Ecto neural progenitor cell (in vitro differentiated cells): ENCODE measurements at regions not wholly inside any gene's neighbourhood (a gene's known extent, or its start where the extent isn't known, plus 50 kb on each side); places are given as distances from the start of the nearest gene placed in this dataset.

ENCODE experiments used
- DNase-seq: peaks from one replicate; pipeline ENCODE4 v3.0.0-alpha.2; 2018; ENCODE audit warnings: low spot score

DNA sequence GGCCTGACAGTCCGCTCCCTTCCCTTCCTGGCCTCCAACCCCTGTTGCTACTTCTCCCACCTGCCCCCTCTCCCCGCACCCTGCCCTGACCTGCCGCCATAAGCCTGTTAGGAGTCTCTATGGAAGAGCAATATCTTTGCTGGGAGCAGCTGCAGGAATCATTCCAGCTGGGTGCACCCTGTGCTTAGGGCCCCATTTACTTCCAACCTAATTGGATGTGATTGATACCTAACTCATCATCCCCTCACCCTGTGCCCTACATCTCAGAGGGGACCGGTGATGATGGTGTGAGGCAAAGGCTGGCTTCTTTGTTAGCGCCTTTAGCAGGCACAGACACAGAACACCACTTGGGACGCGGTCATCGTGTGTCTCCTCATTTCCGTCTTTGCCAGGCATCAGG is 80.0 kb upstream of the FAM180A start:
- no peak for DNase-seq

DNA sequence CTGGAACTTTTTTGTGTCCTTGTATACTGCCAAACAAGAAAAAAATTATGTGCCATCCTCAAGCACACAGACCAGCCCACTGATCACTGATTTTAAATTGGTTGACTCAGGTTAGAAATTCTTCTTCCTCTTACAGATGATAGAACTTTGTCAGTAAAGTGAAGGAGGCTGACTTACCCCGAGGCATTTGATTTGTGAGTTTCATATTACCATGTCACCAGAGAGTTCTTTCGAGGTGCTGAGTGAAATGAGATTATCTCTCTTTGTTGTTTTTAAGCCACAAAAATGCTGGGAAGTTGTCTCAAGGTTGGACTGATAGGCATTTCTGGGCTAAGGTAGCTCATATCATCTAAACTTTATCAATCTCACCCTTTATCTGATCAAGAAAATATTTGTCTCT is 78.8 kb upstream of the FAM180A start:
- no peak for DNase-seq

DNA sequence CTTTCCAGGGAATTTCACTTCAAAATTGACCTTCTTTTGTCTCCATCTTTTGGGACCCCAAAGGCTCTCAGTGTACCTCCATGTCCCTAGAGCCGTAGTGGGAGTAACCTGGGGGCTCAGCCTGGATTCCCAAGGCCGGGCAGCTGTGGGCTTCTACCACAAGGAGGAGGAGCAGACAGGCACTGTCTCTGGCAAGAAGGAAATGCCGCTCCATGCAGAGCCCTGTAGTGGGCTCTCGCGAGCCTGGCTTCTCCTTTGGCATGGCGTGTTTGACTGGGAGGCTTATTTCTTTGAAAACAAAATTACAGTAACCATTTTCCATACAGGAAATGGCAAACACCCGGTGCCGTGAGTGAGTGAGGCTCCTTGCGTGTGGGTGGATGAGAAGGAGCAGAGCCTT is 76.8 kb upstream of the FAM180A start:
- no peak for DNase-seq

DNA sequence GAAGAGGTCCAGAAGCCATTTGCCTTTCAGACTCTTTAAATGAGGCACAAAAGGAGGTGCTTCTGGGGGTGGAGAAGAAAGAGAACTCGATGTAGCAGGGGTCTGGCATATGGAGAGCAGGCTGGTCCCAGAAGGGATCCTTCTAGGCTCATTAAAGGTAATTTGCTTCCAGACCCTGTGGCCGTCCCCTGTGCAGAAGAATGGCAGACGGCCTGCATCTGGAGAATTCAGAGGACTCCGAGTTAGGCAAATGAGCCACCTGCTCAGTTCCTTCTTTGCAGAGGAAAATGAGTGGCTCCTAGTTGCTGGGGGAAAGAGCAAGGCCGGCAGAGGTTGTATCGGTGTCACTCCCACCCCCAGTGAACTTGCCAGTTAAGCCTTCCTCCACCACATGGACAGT is 73.8 kb upstream of the FAM180A start:
- DNase-seq: no peak

DNA sequence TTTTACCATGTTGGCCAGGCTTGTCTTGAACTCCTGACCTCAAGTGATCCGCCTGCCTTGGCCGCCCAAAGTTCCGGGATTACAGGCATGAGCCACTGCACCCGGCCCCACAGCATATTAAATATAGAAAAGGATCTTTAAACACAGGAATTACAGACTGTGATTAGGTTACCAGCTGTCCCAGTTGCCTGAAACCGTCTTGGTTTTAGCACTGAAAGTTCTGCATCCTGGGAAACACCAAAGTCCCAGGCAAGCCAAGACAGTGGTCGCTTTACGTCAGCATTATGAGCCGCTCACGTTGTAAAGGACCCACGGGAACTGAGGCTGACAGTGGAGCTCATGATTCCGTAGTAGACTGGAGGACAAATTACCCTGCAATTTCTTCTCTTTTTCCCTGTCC is 69.0 kb upstream of the FAM180A start:
- DNase-seq: no peak

DNA sequence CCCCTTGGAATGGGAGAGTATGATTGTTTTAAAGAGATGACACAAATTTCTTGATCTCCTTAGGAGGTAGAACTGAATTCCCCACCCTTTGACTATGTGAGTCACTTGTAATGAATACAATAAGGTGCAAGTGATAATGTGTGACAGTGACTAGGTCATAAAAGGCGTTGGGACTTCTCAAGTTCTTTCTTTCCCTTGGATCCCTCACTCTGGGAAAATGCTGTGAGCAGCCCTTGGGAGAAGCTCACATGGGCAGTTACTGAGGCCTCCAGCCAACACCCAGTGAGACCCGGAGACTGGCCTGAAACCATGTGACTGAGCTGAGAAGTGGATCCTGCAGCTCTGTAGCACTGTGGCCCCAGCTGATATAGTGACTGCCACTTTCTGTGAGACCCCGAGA is 66.4 kb upstream of the FAM180A start:
- no peak for DNase-seq

DNA sequence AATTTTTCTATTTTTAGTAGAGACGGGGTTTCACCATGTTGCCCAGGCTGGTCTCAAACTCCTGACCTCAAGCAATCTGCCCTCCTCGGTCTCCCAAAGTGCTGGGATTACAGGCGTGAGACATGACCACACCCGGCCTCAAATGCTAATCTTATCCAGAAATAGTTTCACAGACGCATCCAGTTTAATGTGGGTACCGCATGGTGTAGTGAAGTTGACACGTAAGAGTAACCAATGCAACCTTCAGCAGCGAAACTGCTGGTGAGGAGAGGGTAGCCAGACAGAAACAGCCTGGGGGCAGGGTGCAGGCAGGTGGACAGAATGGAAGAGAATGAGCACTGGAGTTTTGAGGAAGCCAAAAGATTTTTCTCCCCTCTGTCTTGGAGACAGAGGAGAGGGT is 63.5 kb upstream of the FAM180A start:
- DNase-seq: no peak

DNA sequence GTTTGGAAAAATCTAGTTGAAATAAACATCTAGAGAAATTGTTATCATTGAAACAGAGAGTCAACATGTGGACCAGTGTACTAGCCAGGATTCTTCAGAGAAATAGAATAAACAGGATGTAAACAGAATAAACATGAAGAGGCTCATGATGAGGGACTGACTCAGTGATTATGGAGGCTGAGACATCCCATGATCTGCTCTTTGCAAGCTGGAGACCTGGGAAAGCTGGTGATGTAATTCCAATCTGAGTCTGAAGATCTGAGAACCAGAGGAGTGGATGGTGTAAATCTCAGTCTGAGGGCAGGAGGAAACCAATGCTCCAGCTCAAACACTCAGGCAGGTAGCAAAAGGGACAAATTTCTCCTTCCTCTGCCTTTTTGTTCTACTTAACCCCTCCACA is 62.9 kb upstream of the FAM180A start:
- DNase-seq: no peak

DNA sequence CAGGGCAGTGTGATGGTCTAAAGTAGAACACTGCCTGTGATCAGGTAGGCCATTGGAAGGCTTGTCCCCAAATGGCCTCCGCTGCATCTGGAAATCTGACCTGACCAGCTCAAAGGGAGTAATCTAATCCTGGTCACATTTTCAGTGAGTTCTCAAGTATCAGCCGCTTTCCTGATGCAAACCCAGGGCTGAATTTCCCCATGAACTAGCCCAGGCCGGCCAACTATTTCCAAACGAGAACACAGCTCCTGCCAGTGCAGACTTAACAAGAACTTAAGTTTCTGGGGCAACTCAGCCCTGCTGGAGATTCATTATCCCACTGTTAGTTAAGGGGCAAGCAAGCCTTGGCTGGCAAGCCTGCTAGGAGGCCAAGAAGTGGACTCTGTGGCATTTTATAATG is 59.6 kb upstream of the FAM180A start:
- DNase-seq: no peak

DNA sequence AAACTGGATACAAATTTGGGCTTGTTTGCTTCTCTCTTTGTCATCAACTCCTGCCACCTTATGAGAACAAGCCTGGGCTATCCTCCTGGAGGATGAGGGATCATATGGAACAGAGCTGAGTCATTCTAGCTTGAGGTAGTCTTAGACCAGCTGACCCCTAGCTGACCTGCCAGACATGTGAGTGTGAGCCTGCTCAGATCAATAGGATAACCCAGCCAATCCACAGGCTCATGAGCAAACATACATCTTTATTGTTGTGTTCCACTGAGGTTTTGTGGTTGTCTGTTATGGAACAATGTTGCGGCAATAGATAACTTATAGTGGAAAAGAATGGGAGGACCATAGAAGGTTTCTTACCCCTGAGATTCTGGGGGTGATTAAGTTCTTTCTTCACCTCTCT is 54.5 kb upstream of the FAM180A start:
- no peak for DNase-seq

DNA sequence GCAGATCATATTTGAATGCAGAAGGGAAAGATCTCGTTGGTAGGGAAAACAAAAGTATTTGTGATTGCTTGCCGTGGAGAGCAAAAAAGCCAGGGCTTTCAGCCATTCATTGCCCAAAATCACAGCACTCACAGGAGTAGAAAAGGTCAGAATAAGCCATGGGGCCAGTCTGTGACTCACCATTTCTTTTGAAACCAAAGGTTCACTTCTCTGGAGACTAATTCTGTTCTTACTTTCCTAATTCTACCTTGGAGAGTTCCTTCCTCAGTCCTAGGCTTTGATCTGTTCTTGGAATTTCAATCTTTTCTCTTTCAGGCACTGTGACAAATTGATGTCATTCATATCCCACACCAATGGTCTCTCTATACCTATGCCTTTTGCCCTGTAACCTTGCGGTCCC is 54.1 kb upstream of the FAM180A start:
- no peak for DNase-seq

DNA sequence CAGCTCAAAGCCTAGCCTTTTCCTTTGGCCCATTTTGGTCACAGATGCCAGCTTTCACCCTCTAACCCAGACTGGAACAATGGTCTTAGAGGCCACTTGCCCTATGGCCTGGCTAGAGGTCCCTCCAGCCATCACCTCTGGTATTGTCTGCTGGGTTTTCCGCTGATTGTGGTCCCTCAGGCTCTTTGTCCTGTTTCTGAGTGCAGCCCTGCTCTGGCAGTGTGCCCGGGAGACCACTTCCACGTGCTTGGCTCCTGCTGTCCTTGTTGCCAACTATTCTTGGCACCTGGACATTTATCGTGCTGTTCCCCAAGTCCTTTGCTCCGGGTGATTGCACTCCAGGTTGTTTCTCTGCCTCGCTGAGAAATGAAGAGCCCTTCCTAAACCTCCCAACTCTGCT is 53.3 kb upstream of the FAM180A start:
- no peak for DNase-seq

DNA sequence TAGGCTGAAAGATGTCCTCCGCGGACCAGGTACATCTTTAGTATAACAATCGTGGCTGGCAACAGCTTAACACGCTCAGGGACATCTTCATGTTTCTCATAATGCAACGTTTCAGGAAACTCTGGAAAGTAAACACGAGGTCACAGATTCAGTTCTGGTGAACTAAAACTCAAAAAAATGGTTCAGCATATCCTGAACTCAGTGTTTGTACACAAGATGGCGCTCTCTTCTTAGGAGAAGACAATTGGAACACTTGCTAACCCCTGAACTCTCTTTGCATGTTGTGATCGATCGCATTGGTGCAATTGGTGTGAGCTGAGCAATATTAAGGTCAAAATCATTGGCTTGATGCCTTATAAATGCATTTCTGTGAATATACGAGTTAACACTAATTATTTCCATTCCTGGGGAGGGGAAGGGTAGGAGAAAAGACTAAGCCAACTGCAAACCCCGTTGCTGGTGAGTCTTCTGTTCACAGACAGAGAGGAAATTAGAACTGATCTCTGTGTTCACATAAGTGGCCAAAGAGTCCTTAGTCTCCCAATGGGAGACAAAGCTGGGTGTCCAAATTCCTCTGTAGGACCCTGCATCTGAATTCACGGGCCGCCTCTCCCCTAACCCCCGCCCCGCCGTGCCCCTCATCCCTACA is 52.6 kb upstream of the FAM180A start:
- no peak for DNase-seq

DNA sequence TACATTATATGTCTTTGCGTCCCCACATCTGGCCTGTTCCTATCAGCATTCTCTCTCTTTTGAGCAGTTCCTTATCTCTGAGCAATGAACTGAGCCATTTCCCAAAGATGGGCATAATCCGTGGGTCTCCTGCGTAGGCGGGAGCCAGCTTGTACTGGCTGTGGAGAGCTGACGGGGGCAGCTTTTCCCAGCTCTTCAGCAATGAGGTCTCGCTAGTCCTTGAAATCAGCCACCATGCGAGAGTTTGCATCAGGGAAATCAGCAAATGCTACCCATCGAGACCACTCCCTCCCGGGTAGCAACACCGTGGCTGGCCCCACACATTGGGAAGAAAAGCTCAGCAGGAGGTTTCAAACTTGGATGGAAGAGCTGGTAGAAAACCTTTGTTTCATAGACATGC is 51.9 kb upstream of the FAM180A start:
- no peak for DNase-seq

DNA sequence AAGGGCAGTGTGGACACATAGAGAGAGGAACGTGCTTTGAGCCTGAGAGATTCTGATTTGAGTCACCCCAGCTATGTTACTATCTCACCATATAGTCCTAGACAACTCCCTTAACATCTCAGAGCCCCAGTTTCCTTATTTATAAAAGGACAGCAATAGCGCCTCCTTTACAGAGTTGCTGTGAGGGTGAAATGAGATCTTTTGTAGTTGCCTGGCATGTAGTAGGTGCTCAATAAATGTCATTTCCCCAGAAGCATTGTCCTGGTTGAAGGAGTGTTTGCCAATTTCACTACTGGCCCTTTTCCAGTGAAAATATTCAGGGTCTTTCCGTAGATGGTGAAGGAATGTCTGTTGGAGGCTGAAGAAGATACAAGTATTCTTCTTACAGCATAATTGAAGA is 51.3 kb upstream of the FAM180A start:
- no peak for DNase-seq
